Endothelial cell of hepatic sinusoid (primary cell): ENCODE measurements at regions not wholly inside any gene's neighbourhood (a gene's known extent, or its start where the extent isn't known, plus 50 kb on each side); places are given as distances from the start of the nearest gene placed in this dataset.

Source experiments
- in situ Hi-C: cut with HindIII; loops from 2 replicates; pipeline ENCODE4 v1.10.0; 2017; ENCODE audit warnings: low sequenced_read_pairs

DNA sequence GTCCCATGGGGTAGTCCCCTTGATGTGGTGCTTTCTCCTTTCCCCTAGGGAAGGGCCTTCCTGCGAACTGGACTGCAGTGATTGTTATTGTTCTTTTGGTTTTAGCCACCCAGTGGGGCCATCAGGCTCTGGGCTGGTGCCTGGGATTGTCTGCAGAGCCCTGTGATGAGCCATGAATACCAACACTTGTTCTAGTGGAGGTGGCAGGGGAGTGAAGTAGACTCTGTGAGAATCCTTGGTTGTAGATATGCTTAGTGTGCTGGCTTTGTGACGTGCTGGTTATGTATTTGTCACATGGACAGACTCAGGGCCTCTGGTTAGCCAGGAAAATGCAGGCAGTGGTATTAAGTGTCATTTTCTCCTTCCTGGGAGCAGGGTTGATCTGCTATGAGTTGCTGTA, 51.8 kb upstream of the NDUFB4 start:
- in situ Hi-C loops: no loop called here

DNA sequence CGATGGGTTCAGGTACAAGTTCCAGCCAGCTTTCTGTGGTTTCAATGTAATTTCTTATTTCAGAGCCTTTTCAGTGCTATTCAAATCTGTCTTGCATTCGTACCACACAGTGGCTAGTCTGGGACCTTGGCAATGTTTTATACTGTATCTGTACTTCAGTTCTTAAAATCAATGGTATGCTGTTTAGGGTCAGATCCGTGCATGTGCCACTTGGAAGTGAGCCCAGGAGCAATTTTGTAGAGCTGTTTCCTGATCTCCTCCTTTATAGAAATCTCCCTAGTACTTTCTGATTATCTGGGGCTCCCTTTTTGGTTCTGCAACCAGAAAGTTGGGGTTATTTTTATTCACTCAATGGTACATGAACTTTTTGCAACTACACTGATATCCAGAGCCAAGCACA, 59.5 kb upstream of the NDUFB4 start:
- in situ Hi-C loops: no loop called here

DNA sequence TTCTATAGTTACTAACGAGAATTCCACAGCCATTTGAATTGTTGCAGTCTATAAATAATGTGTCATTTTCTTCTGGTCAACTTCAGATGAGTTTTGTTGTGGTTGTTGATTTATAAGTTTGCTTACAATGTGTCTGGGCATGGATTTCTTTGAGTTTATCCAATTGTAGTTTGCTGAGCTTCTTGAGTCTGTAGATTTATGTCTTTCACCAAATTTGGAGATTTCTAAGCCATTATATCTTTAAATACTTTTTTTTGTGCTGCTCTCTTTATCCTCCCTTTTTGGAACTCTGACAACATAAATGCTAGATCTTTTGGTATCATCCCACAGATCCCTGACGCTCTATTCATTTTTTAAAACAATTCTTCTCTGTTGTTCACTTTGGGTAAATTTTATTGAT, 63.2 kb upstream of the NDUFB4 start:
- in situ Hi-C loops: no loop called here

DNA sequence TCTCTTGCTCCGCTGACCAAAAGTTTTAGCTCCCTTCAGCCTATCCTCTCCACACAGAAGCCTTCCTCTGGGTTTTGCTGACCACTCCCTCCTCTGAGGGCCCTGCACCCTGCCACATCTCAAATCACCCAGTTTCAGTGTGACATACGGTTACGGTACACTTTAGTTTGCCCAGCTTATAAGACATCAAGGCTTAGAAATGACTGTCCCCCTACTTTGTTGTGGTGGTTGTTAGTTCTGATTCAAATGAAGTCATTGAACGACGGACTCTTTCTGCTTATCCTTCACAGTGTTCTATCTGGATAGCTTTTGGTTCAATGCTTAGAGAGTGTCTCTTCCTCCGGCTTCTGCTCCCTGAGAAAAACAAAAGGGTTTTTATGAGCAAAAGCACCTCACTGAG, 68.0 kb upstream of the NDUFB4 start:
- in situ Hi-C loops: no loop called here

DNA sequence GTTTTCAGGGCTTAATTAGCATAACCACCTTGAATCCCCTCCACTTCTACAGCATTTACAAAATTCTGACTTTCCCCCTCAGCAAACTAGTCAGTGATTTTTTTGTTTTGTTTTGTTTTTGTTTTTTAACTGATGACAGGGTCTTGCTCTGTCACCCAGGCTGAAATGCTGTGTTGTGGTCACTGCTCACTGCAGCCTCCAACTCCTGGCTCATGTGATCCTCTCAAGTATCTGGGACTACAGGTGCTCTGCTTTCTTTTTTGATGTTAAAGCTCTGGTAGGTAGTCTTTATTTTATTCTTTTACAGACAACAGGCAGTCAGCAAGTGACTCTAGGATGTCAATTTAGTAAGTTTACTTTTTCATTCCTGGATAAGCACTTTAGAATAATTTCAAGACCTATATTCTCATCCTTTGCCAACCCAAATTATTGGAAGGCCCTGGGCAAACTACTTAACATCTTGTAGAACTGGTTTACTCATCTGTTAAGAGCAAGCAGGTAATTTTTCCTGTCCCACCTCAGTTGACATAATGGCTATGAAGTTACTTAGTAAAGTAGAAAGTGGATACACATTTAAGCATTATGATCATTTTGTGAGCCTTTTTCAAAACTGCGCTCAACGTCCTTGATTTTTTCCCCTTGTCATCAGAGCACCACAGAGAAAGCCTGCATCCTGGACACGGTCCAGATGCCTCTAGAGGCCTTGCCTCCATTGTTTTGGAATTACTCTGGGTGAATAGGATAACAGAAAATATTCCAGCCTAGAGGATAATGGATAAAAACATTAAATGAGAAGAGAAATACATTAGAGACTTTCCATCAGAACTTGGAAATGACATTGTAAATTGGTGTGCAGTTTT, 69.9 kb upstream of the NDUFB4 start:
- in situ Hi-C loops: no loop called here

DNA sequence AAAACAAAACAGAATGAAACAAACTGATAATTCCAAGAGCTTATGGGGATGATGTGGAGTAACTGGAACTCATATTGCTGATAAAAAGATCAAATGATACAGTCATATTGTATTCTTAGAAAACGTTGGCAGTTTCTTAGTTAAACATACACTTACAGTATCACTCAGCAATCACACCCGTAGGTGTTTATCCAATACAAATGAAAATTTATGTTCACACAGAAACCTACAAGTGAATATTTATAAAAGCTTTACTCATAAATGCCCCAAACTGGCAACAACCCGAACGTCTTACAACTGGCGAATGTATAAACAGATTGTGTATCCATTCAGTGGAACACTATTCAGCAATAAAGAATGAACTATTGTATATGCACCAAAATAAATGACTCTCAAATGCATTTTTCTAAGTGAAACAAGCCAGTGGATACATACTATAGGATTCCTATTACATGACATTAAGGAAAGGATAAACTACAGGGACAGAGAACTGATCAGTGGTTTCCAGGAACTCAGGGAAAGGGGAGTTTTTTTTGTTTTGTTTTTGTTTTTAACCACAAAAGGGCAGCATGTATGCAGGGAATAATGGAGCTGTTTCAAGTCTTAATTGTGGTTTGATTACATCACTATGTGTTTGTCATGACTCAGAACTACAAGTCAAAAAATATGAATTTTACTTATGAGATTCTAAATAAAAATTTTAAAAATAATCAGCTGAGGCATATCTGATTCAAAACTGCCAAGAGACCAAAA, 71.8 kb upstream of the NDUFB4 start:
- in situ Hi-C loops: no loop called here

DNA sequence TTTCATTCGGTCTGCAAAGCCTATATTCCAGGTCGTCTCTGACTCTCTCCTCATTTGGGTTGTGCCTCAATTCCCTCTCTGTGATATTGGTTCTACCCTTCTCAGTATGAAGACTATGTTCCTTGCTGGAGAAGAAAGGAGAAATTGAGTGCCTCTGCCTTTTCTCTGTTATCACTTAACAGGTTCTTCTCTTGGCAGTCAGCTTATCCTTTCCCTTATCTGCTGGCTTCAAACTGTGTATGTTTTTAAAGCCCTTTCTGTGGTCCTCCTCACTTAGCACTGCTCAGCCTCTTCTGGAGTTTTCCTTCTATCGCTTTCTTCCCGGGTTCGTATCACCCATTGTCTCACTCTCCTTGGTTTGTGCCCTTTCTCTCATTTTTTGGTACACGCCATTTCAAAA, 65.3 kb upstream of the FSTL1 start:
- in situ Hi-C loops: loop anchor here (5.0 kb wide), 1 partner anchor 36 kb away; no protein-coding TSS in a partner anchor

DNA sequence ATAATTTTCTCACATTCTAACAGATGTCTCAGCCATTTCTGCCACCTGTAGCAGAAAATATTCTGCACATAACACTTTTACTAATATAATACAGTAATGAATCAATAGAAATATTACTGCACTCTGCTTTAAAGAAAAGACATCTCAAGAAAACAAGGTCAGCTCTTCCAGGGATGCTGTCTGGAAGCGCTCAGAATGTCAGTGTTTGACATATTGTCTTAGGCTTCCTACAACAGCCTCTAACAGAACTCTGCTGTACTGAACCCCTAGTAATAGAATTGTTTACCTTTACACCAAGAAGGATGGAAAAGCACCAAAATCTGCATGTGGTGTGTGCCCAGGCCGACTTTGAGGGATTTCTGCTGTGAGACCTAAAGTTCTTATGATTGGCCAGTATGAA, 61.9 kb upstream of the FSTL1 start:
- in situ Hi-C loops: no loop called here

DNA sequence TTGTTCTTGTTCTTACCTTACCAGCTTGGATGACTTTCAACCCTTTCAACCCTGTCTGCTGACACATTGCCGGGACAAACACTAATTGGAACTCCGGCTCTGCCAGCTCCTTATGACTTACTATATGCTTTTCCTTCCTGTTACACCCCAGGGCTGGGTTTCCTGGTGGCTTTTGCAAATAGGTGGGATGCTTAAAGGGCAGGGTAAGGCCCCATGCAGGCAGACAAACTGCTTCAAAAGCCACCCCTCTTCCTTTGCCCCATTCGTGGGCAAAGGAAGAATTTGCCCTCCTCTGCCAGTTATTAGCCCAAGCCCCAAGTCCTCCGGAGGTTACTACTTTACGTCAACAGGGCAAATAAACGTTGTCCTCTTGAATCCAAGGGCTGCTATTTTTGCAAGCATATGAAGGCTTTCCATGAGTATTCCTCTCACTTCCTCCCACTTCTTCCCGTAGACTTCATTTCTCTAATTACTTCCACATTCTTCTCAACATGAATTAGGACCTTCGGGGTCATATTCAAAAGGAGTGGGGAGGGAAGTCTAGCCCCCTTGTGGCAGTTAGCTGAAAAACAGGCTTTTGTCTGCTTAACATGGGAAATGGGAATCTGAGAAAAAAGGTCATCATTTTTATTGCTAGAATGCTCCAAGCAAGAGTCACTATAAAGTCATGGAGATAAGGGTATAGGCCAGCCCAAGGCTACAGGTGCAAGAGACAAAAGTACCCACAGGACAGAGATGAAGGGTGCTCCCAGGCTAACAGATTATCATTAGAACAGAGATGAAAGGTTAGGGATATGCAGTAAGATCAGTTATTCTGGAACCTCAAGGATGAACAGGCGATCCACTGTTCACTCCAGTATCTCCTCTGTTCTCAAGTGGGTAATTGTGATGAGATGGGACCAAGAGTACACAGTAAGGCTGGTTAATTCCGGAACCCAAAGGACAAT, 56.3 kb upstream of the FSTL1 start:
- in situ Hi-C loops: no loop called here

DNA sequence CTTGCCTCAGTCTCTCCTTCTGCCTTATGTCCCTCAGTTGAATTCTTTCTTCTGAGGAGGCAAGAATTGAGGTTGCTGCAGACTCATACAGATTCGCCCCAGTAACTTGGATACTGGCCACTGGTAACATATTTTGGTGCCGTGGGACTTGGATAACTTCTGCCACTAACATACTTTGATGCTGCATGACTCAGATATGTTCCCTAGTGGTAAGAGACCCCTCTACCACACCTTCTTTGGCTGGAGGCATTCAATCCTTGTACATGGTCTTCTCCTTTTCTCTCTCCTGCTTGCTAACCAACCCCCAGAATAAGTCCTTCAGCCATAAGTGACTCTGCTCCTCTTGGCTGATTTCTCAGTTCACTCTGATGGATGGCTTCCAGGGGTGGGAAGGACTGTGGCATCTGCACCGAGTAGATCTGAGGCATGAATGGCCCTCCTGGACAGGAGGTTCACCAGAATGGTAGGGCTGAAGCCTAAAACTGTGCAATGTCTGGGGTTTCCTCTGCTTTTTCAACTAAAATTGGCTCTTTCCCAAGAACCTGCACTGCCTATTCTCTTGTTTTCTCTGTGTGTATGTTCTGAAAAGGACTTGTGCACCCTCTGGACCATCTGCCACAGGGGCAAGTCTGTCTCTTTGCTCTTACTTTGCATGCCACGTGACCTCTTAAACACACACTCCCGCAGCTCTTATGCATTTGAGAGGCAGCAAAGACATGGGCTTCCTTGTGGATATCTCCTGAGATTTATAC, 55.5 kb upstream of the FSTL1 start:
- in situ Hi-C loops: no loop called here

DNA sequence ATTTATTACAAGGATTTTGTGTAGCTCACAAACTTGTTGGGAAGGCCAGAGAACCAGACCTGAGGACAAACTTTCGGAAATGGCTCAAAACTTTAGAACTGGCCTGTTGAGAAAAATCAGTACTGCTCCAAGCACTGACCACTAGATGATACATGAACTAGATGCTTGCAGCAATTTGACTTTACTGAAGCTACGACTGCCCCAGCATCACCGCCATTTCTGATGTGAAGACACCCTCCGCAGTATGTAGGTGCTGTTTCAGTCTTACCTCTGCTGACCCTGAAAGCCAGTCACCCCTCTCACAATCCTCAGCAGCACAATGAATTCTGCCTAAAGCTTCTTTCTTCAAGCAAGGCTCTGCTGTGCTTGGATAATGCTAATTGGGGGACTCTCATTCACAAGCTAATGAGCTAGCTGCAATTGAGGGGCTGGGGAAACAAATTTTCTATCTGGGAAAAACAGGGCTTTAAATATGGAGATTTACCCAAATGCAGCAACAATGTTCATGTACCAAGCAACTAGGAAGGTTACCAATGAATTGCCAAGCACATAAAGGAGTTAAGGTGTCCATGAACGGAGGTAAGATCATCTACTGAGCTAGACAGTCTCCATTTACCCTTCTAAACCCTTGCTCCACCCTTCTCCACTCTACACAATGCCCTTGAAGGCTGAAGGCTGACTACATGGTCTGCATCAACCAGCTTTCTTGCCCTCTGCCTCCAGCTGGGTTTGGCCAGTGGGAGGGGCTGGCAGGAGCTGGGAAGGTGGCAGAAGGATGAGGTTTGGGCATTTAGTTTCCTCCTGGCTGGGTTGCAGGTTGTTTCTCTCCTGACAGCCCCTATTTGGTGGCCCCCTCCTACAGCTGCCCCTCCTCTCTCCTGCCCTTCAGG, 53.2 kb upstream of the FSTL1 start:
- in situ Hi-C loops: loop anchor here (5.0 kb wide), 1 partner anchor 82 kb away; no protein-coding TSS in a partner anchor

DNA sequence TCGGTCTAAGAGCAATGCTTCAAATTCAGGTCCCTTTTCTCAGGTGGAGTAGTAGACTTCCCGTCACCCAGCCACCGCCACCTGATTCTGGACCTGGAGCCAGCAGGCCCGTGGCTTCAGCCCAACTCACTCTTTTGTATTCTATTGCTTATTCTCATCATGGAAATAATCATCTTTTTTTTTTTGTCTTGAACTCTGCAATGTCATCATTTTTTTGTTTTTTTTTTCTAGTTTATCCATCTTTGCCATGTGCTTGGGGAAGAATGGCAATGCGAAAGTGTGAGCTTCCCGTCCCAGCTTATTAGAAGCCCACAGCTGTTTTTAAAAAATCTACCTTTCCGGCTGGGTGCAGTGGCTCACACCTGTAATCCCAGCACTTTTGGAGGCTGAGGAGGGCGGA, 51.3 kb upstream of the FSTL1 start:
- in situ Hi-C loops: loop anchor here (5.0 kb wide), 1 partner anchor 80 kb away; no protein-coding TSS in a partner anchor
